GM12878 (cell line): ENCODE measurements at regions not wholly inside any gene's neighbourhood (a gene's known extent, or its start where the extent isn't known, plus 50 kb on each side); places are given as distances from the start of the nearest gene placed in this dataset.

ENCODE experiments used
- ATAC-seq: fragments of 200-7000 bp; cut with Tn5 transposase; 3 replicates; pipeline ENCODE4 v1.9.1; 2020; ENCODE audit warnings: mild to moderate bottlenecking, moderate library complexity
- BruUV-seq: library from RNA; stranded (reverse); fragments of 400-500 nt; replicated peaks from 2 replicates; lab custom pipeline; 2021; lab: Mats Ljungman, UMichigan
- CTCF ChIA-PET: fragments of 300-600 bp; sonication (Branson Sonifier 250); formaldehyde crosslinking; extraction: SDS; loops from one replicate; lab custom pipeline; 2021; ENCODE audit warnings: inconsistent platforms; lab: Yijun Ruan, JAX
- POLR2A ChIA-PET: fragments of 350-600 bp; formaldehyde crosslinking; extraction: SDS; loops from one replicate; lab custom pipeline; 2021; ENCODE audit warnings: inconsistent platforms; lab: Charles Lee
- RAD21 ChIA-PET: fragments of 300-600 bp; sonication (Branson Sonifier 250); formaldehyde crosslinking; loops from one replicate; lab custom pipeline; 2023; ENCODE audit warnings: antibody characterized with exemption; ENCODE audit not compliant: unreplicated experiment; lab: Charles Lee
- SMC1A ChIA-PET: fragments of 300-600 bp; sonication (Branson Sonifier 250); formaldehyde crosslinking; loops from one replicate; lab custom pipeline; 2023; ENCODE audit not compliant: unreplicated experiment, uncharacterized antibody; lab: Charles Lee
- DNase-seq: peaks from one replicate; pipeline ENCODE4 v3.0.0-alpha.2; 2011; ENCODE audit warnings: low read depth, low spot score
- FAIRE-seq: peaks from 3 replicates; lab custom pipeline; 2011; peaks lifted over from hg19 to GRCh38; lab: Jason Lieb, UNC
- H2AFZ ChIP-seq: 2 replicates; pipeline ENCODE4 v1.6.0; 2011; ENCODE audit warnings: low read depth, low read length, control low read depth; ENCODE audit not compliant: control insufficient read depth
- H3K27ac ChIP-seq: 2 replicates; pipeline ENCODE4 v1.5.1; 2011; ENCODE audit warnings: control low read depth; ENCODE audit not compliant: control insufficient read depth, insufficient read depth
- H3K27me3 ChIP-seq, 2 experiments: replicated peaks in 1 of 2; 2 replicates each; pipeline versions ENCODE4 v1.6.0 to v1.6.1; 2011; ENCODE audit warnings: low read length in 1 of 2; ENCODE audit not compliant: control insufficient read depth in 2 of 2, insufficient read depth in 2 of 2
- H3K36me3 ChIP-seq, 2 experiments: 2 replicates each; pipeline ENCODE4 v1.5.1; 2011; ENCODE audit warnings: low read length in 1 of 2; ENCODE audit not compliant: control insufficient read depth in 2 of 2, insufficient read depth in 2 of 2
- H3K4me1 ChIP-seq: 2 replicates; pipeline ENCODE4 v1.6.1; 2011; ENCODE audit warnings: mild to moderate bottlenecking, low read length, moderate library complexity, mixed read lengths; ENCODE audit not compliant: control insufficient read depth, insufficient read depth
- H3K4me2 ChIP-seq: 2 replicates; pipeline ENCODE4 v1.6.0; 2011; ENCODE audit warnings: control low read depth; ENCODE audit not compliant: control insufficient read depth, insufficient read depth
- H3K4me3 ChIP-seq: fragments of 200-600 bp; sonication (generic); 2 replicates; pipeline ENCODE4 v1.5.1; 2016
- H3K79me2 ChIP-seq: 2 replicates; pipeline ENCODE4 v1.6.0; 2011; ENCODE audit warnings: low read length; ENCODE audit not compliant: control insufficient read depth, insufficient read depth
- H3K9ac ChIP-seq: 2 replicates; pipeline ENCODE4 v1.8.0; 2011; ENCODE audit warnings: low read length, control low read depth, mixed read lengths; ENCODE audit not compliant: control insufficient read depth, insufficient read depth
- H3K9me3 ChIP-seq: replicated peaks from 3 replicates; pipeline ENCODE4 v1.5.1; 2011; ENCODE audit warnings: mild to moderate bottlenecking, low read length; ENCODE audit not compliant: control insufficient read depth, insufficient read depth
- H4K20me1 ChIP-seq: 2 replicates; pipeline ENCODE4 v1.6.0; 2011; ENCODE audit not compliant: control insufficient read depth, insufficient read depth
- CEBPB ChIP-seq, 2 experiments: fragments of 150-350 bp in 1 of 2; IDR thresholded peaks; 2 replicates each; pipeline ENCODE4 v1.6.1; 2012 to 2014; ENCODE audit warnings: low read depth in 2 of 2, low read length in 2 of 2, borderline replicate concordance in 1 of 2, inconsistent platforms in 1 of 2
- CHD1 ChIP-seq: IDR thresholded peaks from 2 replicates; pipeline ENCODE4 v1.6.1; 2012; ENCODE audit warnings: low read depth, low read length, improper control_type of control experiment
- GATAD2B ChIP-seq: fragments of 450-650 bp; conservative IDR thresholded peaks from 2 replicates; pipeline ENCODE4 v1.6.1; 2017; ENCODE audit warnings: low read depth, mild to moderate bottlenecking, moderate library complexity
- IRF3 ChIP-seq: fragments of 450-650 bp; IDR thresholded peaks from 2 replicates; pipeline ENCODE4 v1.6.1; 2014; ENCODE audit warnings: mild to moderate bottlenecking
- RCOR1 ChIP-seq: conservative IDR thresholded peaks from 2 replicates; pipeline ENCODE4 v1.6.1; 2012; ENCODE audit warnings: low read depth, low read length, improper control_type of control experiment
- SIN3A ChIP-seq: IDR thresholded peaks from 2 replicates; pipeline ENCODE4 v1.6.1; 2012; ENCODE audit warnings: low read depth, low read length, improper control_type of control experiment
- SREBF1 ChIP-seq: IDR thresholded peaks from 2 replicates; pipeline ENCODE4 v1.6.1; 2012; ENCODE audit warnings: mild to moderate bottlenecking, low read length
- SREBF2 ChIP-seq: IDR thresholded peaks from 2 replicates; pipeline ENCODE4 v1.6.1; 2012; ENCODE audit warnings: mild to moderate bottlenecking, low read length
- TCF7 ChIP-seq: IDR thresholded peaks from 2 replicates; pipeline ENCODE4 v1.6.1; 2014; ENCODE audit warnings: antibody characterized with exemption, borderline replicate concordance
- ZBTB33 ChIP-seq: fragments of 450-650 bp; IDR thresholded peaks from 2 replicates; pipeline ENCODE4 v1.6.1; 2017; ENCODE audit warnings: mild to moderate bottlenecking
- ZZZ3 ChIP-seq: IDR thresholded peaks from 2 replicates; pipeline ENCODE4 v1.6.1; 2011; ENCODE audit warnings: low read depth; ENCODE audit not compliant: control insufficient read depth, insufficient read length
- WGBS: methylation state at CpG from one replicate; pipeline ENCODE4 v1.1.6; 2016; ENCODE audit warnings: low lambda C conversion rate; ENCODE audit not compliant: insufficient replicate concordance, insufficient coverage; ENCODE audit errors: missing lambda C conversion rate; 5-methylcytosine and 5-hydroxymethylcytosine counted together
- in situ Hi-C: fragments of 300-500 bp; cut with MboI; formaldehyde crosslinking; loops from 9 replicates; pipeline ENCODE4 v1.14.3; 2018; ENCODE audit warnings: mixed read lengths
- intact Hi-C: fragments of 100-400 bp; cut with micrococcal nuclease; formaldehyde crosslinking; loops from one replicate; pipeline ENCODE4 v1.14.2; 2022; ENCODE audit not compliant: unreplicated experiment

GRCh38 chr17:5800131-5800530 lies 215.8 kb upstream of the NLRP1 start:
- Histone ChIP-seq H3K9me3 (no peaks in the 10 kb centered on the region), H3K36me3 (no peaks in the 10 kb centered on the region), H3K27ac (no peak overlapping the region), H4K20me1 (no peaks in the 10 kb centered on the region), H3K4me1 (no peaks in the 10 kb centered on the region), H3K9ac (no peak overlapping the region), H3K4me2 (no peak overlapping the region), H2AFZ (no peak overlapping the region), H3K79me2 (no peaks in the 10 kb centered on the region), H3K4me3 (no peak overlapping the region), H3K27me3 (no peaks in the 10 kb centered on the region; a peak in 1 of 4 replicates)
- SMC1A ChIA-PET = interaction anchor here (1.6 kb wide), 1 partner anchor 13 kb away, joined by 3 read pairs; no protein-coding TSS in a partner anchor
- CTCF ChIA-PET = no interaction called here
- TF ChIP-seq CHD1 (no peak), TCF7 (no peak), ZZZ3 (no peak), SREBF1 (no peak), RCOR1 (no peak), ZBTB33 (no peak), IRF3 (no peak), SREBF2 (no peak), SIN3A (no peak), CEBPB (IDR thresholded peaks at IDR 0.05; ENCODE audit: borderline replicate concordance in 1 of 2, low read depth in 2 of 2, low read length in 2 of 2) (no peak), GATAD2B (no peak)
- POLR2A ChIA-PET = no interaction called here
- RAD21 ChIA-PET = interaction anchor here (0.6 kb wide), 1 partner anchor 1168 kb away, joined by 4 read pairs; no protein-coding TSS in a partner anchor
- no TSS peak for BruUV-seq
- no peak for DNase-seq
- in situ Hi-C loops (no loop called here), intact Hi-C loops (no loop called here)
- no peak for ATAC-seq
- FAIRE-seq = no peak
- 26% methylated on average over 9 of the region's 9 CpGs for WGBS
